GM21576 (cell line): ENCODE measurements at regions not wholly inside any gene's neighbourhood (a gene's known extent, or its start where the extent isn't known, plus 50 kb on each side); places are given as distances from the start of the nearest gene placed in this dataset.
A peak's percentile ranks its signal among the peaks of the same experiment; 100 is the strongest.

Source experiments
- ATAC-seq: cut with Tn5 transposase; IDR thresholded peaks from one replicate; pipeline ENCODE4 v1.9.1; 2021; ENCODE audit warnings: mild to moderate bottlenecking, moderate library complexity; ENCODE audit not compliant: unreplicated experiment

DNA sequence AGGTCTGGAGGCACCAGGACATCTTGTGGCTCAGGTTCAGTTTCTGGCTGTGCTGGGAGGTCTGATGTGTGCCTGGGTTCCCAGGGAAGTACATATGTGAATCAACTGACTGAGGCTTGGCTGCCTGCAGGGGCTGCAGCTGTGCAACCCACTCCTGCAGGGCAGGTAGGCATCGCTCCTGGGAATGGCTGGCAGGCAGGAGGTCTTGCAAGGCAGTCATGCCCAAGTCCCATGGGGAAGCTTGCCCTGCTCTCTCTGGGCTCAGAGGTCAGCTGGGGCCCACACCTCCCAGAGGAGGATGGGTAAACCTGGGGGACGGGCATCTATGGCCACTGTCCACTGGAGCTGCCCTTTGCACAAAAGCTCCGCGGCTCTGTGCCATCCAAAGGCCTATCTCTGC is 1141.8 kb downstream of the SLITRK1 start:
- ATAC-seq: no peak

DNA sequence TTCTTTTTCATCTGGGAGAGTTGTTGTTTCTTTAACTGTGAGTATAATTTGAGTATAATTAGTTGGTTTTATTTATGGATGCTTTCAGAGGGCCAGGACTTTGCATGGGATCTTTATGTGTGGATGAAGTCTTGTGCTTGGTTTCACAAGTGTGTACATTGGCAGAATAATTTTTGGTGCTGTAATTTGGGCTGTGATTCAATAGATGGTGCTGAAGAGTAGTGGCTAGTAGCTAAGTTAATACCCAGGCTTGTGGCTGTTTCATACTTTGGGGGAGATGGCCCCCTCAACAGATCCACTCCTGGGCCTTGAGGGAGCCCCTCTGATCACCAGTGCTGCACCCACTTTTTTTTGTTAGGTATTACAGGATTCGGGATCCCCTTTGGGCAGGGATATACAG is 1142.4 kb downstream of the SLITRK1 start:
- no peak for ATAC-seq

DNA sequence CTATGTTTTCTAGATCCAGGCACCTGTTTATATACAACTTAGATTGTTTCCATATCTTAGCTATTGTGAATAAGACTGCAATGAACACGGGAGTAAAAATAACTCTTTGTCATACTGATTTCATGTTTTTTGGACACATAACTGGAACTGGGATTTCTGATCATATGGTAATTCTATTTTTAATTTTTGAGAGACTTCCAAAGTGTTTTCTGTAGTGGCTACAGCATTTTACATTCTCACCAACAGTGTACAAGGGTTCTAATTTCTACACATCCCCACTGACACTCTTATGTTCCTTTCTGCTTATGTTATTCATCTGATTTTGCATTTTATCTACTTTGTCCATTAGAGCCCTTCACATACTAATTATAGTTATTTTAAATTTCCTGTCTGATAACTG is 1152.9 kb downstream of the SLITRK1 start:
- no peak for ATAC-seq

DNA sequence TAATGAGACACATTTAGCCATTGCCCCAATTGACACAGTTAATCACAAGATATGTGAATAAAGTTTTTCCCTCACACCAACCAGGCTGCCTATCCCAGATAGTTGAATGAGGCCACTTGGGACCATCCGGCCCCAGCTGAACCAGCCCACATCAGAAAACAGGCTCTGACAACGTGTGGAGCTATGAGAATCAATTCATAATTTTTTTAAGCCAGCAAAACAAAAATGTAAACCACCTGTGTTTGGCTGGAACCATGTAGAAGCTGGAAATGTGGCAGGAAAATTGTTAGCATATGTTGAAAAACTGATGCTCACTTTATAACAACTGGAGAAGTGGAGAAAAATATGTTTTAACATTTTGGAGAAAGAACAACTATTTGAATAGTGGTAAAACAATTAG is 1161.3 kb downstream of the SLITRK1 start:
- no peak for ATAC-seq

DNA sequence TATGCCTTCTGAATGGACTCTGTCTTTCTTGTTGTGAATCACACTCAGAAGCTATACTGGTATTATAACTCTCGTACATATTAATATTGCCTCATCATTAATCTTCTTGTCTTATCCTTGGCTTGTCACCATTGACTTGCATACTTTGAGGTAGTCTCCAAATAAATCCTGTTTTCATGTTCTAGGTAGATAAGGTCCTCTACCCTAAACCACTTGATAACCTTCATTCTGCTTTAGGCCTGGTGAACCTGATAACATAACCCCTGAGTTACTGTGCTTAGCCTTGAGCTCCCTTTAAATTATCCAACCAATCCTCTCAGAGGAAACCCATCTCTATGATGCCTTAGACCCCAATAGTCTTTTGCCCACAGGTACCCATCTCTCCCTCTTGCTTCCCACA is 1162.3 kb downstream of the SLITRK1 start:
- ATAC-seq: no peak

DNA sequence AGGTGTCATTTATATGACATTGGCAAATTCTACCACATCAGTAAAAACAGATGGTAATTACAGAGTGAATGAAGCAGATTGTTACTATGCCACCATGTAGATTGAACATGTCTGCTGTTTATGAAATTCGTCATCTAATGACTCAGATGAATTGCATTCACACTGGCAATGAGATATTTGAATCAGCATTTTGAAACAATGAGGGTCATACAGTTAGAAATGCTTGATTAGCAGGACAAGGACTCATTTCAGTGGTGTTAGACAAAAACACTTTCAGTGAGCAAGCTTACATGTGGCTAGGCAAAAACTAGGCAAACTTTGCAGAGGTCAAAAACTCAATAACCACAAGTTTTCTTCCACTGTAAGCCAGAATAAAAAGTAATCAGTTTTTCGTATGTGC is 1165.0 kb downstream of the SLITRK1 start:
- no peak for ATAC-seq

DNA sequence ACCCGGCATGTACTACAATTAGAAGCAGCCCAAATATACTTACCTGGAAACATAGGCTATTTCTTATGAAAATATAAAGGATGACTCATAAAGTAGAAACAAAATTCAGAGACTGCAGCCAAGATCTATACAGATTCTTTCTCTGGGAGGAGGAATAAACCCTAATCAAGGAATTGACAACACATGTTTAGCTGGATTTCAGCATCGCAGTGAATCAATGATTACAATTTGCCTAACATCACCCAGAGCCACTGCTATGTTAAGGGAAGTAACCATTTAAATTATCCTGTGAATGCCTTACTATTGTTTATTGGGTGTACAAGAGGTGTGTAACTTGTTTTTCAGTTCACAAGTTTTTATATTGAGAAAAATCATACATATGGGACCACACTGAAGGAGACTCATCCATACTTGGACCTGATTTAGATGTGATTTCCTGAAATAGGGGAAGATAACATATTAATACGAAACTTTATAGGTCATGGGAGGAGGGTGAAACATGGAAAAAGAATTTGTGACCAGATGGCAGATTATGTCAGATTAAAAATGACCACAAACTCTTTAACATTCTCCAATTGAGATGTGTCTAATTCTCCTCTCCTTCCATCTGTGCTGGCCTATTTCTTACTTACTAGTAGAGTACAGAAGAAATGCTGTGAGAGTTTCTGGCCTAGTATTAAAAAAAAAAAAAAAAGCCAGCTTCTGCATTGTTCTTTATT is 1168.4 kb downstream of the SLITRK1 start:
- no peak for ATAC-seq

DNA sequence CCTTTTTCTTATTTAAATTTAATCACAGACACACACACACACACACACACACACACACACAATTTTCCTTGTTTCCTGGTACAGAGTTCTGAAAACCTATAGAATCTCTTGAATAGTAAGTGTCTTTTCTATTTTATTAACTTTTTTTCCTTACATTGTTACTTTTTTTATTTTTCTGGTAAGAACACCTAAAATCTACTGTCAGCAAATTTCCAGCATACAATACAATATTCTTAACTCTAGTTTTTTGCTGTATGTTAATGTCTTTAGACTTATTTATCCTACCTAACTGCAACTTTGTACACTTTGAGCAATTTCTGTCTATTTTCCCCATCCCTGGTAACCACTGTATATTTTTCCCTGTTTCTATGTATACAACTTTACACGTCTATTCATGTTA is 1179.8 kb downstream of the SLITRK1 start:
- ATAC-seq: no peak

DNA sequence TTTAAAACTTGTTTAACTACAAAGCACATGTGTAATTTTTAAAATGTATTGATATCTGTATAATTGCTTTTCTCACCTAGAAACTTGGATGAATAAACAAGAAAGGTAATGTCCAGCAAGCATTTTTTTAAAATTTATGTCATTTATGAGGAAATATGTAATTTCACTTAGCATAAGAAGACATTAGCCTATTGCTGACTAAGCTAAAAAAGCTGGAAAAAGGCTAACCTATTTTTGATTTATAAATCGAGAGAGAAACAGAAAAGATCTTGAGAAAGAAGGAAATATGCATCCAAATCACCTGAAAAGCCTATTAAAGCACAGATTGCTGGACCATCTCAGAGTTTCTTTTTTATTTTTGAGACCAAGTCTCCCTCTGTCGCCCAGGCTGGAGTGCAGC is 1181.3 kb downstream of the SLITRK1 start:
- no peak for ATAC-seq

DNA sequence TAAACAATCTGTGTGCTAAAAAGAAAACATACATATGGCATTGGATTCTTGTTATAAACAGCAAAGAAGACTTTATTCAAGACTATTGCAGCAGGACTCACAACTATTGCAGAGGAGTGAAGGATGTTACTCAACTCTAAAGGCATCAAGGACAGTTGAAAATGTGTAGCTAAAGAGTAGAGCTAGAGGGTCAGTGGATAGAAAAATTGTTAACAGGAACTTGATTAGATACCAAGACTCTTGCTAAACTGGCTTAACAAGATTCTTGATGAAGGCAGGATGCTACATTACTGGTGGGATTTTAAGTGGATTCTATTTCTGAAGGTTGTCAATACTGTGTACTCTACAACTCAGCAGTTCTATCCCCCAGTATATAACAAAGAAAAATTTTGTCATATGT is 1183.3 kb downstream of the SLITRK1 start:
- ATAC-seq: no peak

DNA sequence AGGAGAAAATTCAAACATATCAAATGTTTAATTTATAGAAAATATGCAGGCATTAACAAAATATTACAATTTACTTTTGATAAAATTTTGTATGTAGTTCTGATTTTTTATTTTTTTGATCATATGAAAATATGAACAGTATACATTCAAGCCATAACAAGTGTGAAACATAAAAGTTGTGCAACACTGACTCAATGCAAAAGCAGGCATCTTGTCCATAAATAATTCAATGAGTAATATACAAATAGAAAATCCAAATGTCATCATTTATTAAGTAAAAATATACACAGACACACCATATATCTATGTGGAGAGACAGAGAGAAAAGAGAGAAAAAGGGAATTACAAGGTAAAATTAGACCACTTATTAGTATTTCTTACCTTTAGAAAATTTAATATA is 1183.9 kb downstream of the SLITRK1 start:
- no peak for ATAC-seq

DNA sequence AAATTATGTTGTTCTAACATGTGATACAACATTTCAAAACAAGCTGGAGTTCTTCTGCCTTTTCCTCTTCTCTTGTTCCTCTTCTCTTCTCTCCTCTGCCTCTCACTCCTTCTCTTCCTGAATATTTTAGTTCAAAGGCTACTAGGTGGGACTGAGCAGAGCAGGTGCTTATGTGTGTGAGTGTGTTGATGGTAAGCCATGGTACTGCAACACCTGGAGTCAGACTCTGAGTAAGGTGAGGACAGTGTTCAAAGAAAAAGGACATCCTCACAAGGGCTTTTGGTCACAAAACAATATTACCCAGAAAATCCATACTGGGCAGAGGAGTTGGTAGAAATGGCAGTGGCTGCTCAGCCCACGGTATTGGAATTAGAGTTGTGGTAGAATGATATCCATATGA is 1188.7 kb downstream of the SLITRK1 start:
- no peak for ATAC-seq

DNA sequence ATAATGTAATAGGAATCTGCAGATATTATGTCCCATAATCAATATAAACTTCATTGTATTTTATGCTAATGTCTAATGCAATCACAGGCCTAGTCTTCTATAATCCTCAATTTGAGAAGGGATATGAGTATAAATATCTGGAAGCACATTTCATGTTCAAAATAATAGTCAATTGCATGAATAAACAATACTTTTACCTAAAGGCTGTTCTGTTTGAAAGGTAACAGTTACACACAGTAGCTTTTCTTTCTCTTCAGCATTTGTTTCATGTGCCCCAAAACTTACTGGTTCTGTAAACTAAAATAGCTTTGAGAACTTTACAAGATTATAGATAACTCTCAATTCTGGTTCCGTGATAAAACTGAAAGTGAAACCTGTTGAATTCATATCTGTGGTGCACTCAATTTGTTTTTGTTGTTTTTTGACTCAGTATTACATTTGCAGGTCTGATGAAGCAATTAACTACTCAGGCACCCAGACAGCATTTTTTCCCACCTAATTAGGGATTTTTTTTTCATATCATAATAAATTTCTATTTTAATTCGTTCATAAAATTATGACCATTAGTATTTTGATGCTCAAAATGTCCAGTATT is 1193.8 kb downstream of the SLITRK1 start:
- peak; percentile 65 for ATAC-seq

DNA sequence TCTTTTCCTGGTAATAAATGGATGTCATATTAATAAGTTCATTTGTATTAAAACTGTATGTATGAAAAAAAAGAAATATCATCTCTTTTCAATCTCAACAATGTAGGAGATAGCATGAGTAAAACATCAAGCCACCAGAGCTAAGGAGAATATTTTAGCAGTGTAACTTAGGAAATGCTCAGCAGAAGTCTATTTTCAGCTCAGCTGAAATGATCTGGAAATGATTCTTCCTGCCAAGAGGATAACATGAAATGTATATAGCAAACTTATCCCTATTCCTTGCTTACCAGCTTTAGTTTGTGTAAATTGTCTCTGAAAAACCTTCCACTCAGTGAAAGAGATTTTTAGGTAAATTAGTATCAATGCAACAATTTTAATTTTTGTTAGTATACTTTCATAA is 1194.4 kb downstream of the SLITRK1 start:
- ATAC-seq: no peak

DNA sequence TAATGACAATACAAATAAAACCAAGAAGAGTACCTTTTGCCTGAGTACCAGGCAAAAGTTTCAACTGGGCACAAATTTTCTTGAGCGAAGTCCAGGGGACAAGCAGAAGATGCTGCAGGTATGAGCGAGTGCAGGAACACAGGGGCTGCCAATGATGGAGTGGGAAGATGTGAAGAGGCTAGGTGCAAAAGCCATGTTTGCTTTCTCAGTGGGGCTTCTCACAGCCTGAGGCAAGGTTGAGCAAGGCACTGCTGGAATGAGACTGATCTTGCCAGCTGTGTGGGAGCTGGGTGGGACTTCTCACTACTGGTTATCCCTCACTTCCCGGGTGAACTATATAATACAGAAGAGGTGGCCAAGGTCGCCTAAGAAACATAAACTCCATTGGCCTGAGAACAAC is 1200.7 kb downstream of the SLITRK1 start:
- no peak for ATAC-seq

DNA sequence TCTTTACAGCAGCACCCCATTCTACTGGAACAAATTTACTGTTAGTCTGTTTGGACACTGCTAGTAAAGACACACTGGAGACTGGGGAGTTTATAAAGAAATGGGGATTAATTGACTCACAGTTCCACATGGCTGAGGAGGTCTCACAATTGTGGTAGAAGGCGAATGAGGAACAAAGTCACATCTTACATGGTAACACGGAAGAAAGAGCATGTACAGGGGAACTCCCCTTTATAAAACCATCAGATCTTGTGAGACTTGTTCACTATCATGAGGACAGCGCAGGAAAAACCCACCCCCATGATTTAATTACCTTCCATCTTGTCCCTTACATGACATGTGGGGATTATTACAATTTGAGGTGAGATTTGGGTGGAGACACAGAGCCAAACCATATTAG is 1204.2 kb downstream of the SLITRK1 start:
- no peak for ATAC-seq

DNA sequence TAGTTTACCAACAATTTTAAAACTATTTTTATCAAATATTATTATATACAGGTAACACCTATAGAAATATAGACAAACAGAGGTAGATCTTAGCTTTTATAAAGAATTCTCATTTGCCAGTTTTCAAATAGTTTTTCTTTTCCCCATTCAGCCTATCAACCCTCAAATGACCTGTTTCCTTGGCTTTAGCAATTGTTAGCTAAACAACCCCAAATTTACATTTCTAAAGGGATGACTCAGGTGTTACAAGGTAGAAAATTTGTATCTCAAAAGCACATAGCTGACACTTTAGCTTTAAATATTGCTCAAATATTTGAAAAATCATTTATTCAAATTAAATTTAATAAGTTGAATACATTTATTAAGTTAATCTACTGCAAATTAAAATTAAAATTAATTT is 1207.2 kb downstream of the SLITRK1 start:
- ATAC-seq: no peak

DNA sequence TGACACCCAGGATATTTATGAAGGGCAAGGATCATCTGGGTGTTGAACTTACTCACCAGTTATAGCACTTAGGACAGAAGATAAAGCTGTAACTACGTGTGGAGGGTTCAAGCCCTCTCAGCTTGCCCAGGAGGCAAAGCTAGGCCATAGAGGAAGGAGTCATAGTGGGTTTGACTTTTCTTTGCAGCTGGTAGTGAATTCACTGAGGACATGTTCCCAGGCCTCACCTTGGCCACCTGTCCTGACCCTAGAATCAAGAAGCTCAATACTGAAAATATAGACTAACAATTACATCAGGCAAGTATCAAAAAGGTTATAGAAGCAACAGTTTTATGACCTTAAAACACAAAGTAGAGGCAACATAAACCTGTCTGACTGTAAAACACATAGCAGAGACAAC is 1207.7 kb downstream of the SLITRK1 start:
- no peak for ATAC-seq

DNA sequence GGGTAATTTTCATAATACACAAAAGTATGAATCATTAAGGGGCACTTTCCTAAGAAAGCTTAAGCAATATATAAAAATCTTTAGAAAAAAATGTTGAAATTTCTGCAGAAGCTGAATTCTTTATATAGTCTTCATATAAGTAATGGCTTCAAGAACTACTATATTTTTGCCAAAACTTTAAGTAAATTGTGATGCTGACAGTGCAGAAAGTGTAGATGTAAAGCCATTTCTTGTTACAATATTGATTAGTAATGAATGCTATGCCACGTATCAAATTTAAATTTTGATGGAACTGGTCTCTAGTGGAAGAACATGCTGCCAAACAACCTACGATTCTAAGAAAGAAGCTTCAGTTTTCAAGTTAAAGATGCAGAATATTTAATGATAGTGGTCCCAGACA is 1210.0 kb downstream of the SLITRK1 start:
- ATAC-seq: no peak

DNA sequence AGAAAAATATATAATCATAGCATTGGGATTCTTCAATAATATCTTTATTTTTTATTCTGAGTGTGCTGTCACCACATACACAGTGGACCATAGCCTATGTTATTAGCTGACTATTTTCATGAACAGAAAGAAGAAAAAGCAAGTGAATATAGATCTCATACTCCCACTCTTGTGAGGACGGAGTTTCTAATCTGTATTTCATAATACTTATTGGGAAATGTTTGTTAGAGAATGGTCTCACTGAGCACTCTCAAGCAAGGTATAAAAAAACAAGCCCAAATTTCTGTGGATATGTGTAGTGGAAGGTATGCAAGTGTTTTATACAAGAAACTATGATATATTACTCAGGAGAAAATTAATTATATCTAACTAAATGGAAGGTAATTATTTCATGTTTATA is 1218.1 kb downstream of the SLITRK1 start:
- ATAC-seq: no peak

DNA sequence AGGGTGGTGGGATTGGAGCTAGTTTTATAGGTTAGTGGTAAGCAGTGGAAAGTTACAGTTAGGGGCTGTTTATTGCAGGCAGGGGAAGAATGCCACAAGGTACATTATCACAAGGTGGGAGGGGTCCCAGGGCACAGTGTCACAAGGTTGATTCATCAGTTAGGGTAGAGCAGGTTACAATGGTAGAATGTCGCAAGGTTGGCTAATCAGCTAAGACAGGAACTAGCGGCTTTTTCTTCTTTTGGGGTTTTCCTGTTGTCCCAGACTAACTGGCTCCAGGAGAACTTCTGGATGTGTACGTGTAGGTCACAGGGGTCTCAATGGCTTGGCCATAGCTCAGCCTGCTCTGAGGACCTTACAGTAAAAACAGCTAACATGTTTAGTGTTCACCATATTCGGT is 1221.1 kb downstream of the SLITRK1 start:
- ATAC-seq: no peak

DNA sequence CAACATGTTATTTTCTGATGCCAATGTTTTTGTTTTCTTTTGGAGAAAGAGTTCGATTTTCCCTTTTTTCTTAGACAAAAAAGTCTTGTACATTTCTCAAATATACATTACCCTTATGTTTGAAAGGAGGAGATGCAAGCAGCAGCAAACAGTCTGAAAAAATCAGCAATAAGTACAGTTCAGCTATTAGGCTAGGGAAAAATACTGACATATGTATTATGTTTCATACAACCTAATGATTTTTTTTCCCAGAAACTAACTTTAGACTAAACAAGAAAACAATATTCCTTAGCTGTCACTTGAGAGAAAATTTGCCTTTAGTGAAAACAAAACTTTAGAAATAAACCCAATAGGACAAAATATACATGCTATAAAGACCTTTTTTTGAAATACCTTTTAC is 1223.5 kb downstream of the SLITRK1 start:
- ATAC-seq: no peak

DNA sequence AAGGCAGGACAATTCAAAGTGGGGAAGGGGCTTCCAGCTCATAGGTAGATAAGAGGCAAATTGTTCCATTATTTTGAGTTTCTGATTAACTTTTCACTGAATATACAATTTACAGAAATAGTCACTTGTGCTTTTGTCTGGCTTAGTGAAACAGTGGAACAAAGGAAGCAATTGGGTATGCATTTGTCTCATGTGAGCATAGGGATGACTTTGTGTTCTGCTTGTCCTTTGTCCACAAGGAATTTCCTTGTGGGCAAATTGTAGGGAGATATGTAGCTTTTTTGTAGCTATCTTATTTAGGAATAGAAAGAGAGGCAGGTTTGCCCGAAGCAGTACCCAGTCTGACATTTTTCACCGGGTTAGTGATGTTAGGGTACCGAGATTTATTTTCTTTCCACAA is 1224.8 kb downstream of the SLITRK1 start:
- ATAC-seq: no peak
